SK-N-SH treated with all-trans-retinoic acid at 6 μM for 48 hours (cell line): ENCODE measurements at regions not wholly inside any gene's neighbourhood (a gene's known extent, or its start where the extent isn't known, plus 50 kb on each side); places are given as distances from the start of the nearest gene placed in this dataset.

ENCODE experiments used
- ATAC-seq: fragments of 200-7000 bp; cut with Tn5 transposase; 3 replicates; pipeline ENCODE4 v1.9.1; 2020; ENCODE audit warnings: mild to moderate bottlenecking, moderate library complexity
- ARNTL ChIP-seq: fragments of 450-650 bp; formaldehyde crosslinking; IDR thresholded peaks from 2 replicates; pipeline ENCODE4 v1.5.0; 2020; ENCODE audit warnings: low read depth, mild to moderate bottlenecking, moderate library complexity, borderline replicate concordance
- BACH2 ChIP-seq: fragments of 250-450 bp; sonication (Bioruptor Pico); IDR thresholded peaks from 2 replicates; pipeline ENCODE4 v1.9.0; 2021; ENCODE audit warnings: mild to moderate bottlenecking, borderline replicate concordance
- CREB5 ChIP-seq: fragments of 250-450 bp; sonication (Bioruptor Pico); IDR thresholded peaks from 2 replicates; pipeline ENCODE4 v1.5.1; 2020; ENCODE audit warnings: low read depth, mild to moderate bottlenecking, moderate library complexity
- CSDC2 ChIP-seq: fragments of 250-450 bp; sonication (Bioruptor Pico); IDR thresholded peaks from 2 replicates; pipeline ENCODE4 v1.5.0; 2020; ENCODE audit warnings: mild to moderate bottlenecking, moderate library complexity
- CSRNP3 ChIP-seq: fragments of 250-450 bp; sonication (Bioruptor Pico); IDR thresholded peaks from 2 replicates; pipeline ENCODE4 v1.5.1; 2021; ENCODE audit warnings: mild to moderate bottlenecking, moderate library complexity
- ESRRG ChIP-seq: fragments of 250-450 bp; sonication (Bioruptor Pico); IDR thresholded peaks from 2 replicates; pipeline ENCODE4 v1.6.1; 2021; ENCODE audit warnings: mild to moderate bottlenecking
- GLIS3 ChIP-seq: fragments of 250-450 bp; sonication (Bioruptor Pico); IDR thresholded peaks from 2 replicates; pipeline ENCODE4 v1.5.0; 2020; ENCODE audit warnings: mild to moderate bottlenecking, moderate library complexity
- ISL1 ChIP-seq: fragments of 250-450 bp; sonication (Bioruptor Pico); IDR thresholded peaks from 2 replicates; pipeline ENCODE4 v2.1.2; 2022; ENCODE audit warnings: mild to moderate bottlenecking, moderate library complexity
- OSR1 ChIP-seq: fragments of 250-450 bp; sonication (Bioruptor Pico); IDR thresholded peaks from 2 replicates; pipeline ENCODE4 v1.8.0; 2022; ENCODE audit warnings: moderate library complexity, mild to moderate bottlenecking, inconsistent platforms
- PATZ1 ChIP-seq: fragments of 250-450 bp; sonication (Bioruptor Pico); IDR thresholded peaks from 2 replicates; pipeline ENCODE4 v1.8.0; 2020; ENCODE audit warnings: mild to moderate bottlenecking, moderate library complexity, borderline replicate concordance
- POU6F1 ChIP-seq: fragments of 250-450 bp; sonication (Bioruptor Pico); IDR thresholded peaks from 2 replicates; pipeline ENCODE4 v1.8.0; 2021; ENCODE audit warnings: low read depth, mild to moderate bottlenecking, moderate library complexity, borderline replicate concordance
- PPARA ChIP-seq: fragments of 250-450 bp; sonication (Bioruptor Pico); IDR thresholded peaks from 2 replicates; pipeline ENCODE4 v1.5.0; 2020; ENCODE audit warnings: mild to moderate bottlenecking, borderline replicate concordance
- RARB ChIP-seq: fragments of 250-450 bp; sonication (Bioruptor Pico); IDR thresholded peaks from 2 replicates; pipeline ENCODE4 v1.8.0; 2021; ENCODE audit warnings: mild to moderate bottlenecking, moderate library complexity
- SNAI2 ChIP-seq: fragments of 250-450 bp; sonication (Bioruptor Pico); IDR thresholded peaks from 2 replicates; pipeline ENCODE4 v1.5.0; 2020; ENCODE audit warnings: mild to moderate bottlenecking, moderate library complexity
- TCF4 ChIP-seq: fragments of 250-450 bp; sonication (Bioruptor Pico); IDR thresholded peaks from 2 replicates; pipeline ENCODE4 v1.8.0; 2021; ENCODE audit warnings: mild to moderate bottlenecking, moderate library complexity, borderline replicate concordance
- TOX ChIP-seq: fragments of 250-450 bp; sonication (Bioruptor Pico); IDR thresholded peaks from 2 replicates; pipeline ENCODE4 v1.8.0; 2021; ENCODE audit warnings: mild to moderate bottlenecking, moderate library complexity, borderline replicate concordance
- TSHZ2 ChIP-seq: fragments of 250-450 bp; sonication (Bioruptor Pico); IDR thresholded peaks from 2 replicates; pipeline ENCODE4 v1.5.0; 2020; ENCODE audit warnings: mild to moderate bottlenecking, moderate library complexity
- ZFP3 ChIP-seq: fragments of 250-450 bp; sonication (Bioruptor Pico); IDR thresholded peaks from 2 replicates; pipeline ENCODE4 v1.5.0; 2020; ENCODE audit warnings: mild to moderate bottlenecking, moderate library complexity
- ZFP30 ChIP-seq: fragments of 450-650 bp; formaldehyde crosslinking; IDR thresholded peaks from 2 replicates; pipeline ENCODE4 v1.5.0; 2022; ENCODE audit warnings: mild to moderate bottlenecking, moderate library complexity
- ZNF565 ChIP-seq: fragments of 450-650 bp; formaldehyde crosslinking; conservative IDR thresholded peaks from 2 replicates; pipeline ENCODE4 v1.5.0; 2020; ENCODE audit warnings: low read depth, mild to moderate bottlenecking, moderate library complexity
- ZNF70 ChIP-seq: fragments of 450-650 bp; formaldehyde crosslinking; IDR thresholded peaks from 2 replicates; pipeline ENCODE4 v1.5.0; 2020; ENCODE audit warnings: mild to moderate bottlenecking, moderate library complexity
- ZNF8 ChIP-seq: fragments of 450-650 bp; formaldehyde crosslinking; IDR thresholded peaks from 2 replicates; pipeline ENCODE4 v1.5.0; 2020; ENCODE audit warnings: mild to moderate bottlenecking, moderate library complexity

- ATAC-seq = no peak
- TF ChIP-seq ESRRG (CRISPR knock-in tag) = no peak
- TF ChIP-seq ZNF70 (CRISPR knock-in tag) = no peak
- TF ChIP-seq PPARA (CRISPR knock-in tag) = no peak
- TF ChIP-seq ARNTL (CRISPR knock-in tag) = no peak
- TF ChIP-seq ZFP3 (CRISPR knock-in tag) = no peak
- no peak for TF ChIP-seq OSR1 (CRISPR knock-in tag)
Measured at GRCh38 chr12:24557738-24558137, 391.2 kb downstream of the BCAT1 start.

- ATAC-seq = no peak
- TF ChIP-seq GLIS3 (CRISPR knock-in tag) (no peak), CSRNP3 (CRISPR knock-in tag) (no peak), BACH2 (CRISPR knock-in tag) (no peak), TCF4 (CRISPR knock-in tag) (no peak), OSR1 (CRISPR knock-in tag) (no peak), PATZ1 (CRISPR knock-in tag) (no peak), ZNF8 (CRISPR knock-in tag) (no peak), ISL1 (no peak), TSHZ2 (CRISPR knock-in tag) (no peak), ESRRG (CRISPR knock-in tag) (no peak), SNAI2 (CRISPR knock-in tag) (no peak), CREB5 (CRISPR knock-in tag) (no peak), ZNF565 (CRISPR knock-in tag) (no peak), TOX (no peak), PPARA (CRISPR knock-in tag) (no peak), CSDC2 (CRISPR knock-in tag) (no peak), ZFP30 (CRISPR knock-in tag) (no peak), POU6F1 (CRISPR knock-in tag) (no peak), RARB (CRISPR knock-in tag) (no peak)
- TF ChIP-seq, all 23 proteins: peak for 0
Measured at GRCh38 chr12:24555730-24556129, 393.2 kb downstream of the BCAT1 start.

- no peak for ATAC-seq
- TF ChIP-seq ARNTL (CRISPR knock-in tag) (no peak), CSRNP3 (CRISPR knock-in tag) (no peak), CREB5 (CRISPR knock-in tag) (no peak), BACH2 (CRISPR knock-in tag) (no peak), PATZ1 (CRISPR knock-in tag) (no peak), PPARA (CRISPR knock-in tag) (no peak), OSR1 (CRISPR knock-in tag) (no peak), ISL1 (no peak), GLIS3 (CRISPR knock-in tag) (no peak), ZNF565 (CRISPR knock-in tag) (no peak), ESRRG (CRISPR knock-in tag) (no peak)
Measured at GRCh38 chr12:24554612-24555295, 394.1 kb downstream of the BCAT1 start.
